MCF 10A (cell line): ENCODE measurements at regions not wholly inside any gene's neighbourhood (a gene's known extent, or its start where the extent isn't known, plus 50 kb on each side); places are given as distances from the start of the nearest gene placed in this dataset.

Experiments used
- BruUV-seq: library from RNA; stranded (reverse); fragments of 400-500 nt; replicated peaks from 2 replicates; lab custom pipeline; 2021; lab: Mats Ljungman, UMichigan
- CTCF ChIA-PET: fragments of 300-600 bp; sonication (Branson Sonifier 250); formaldehyde crosslinking; extraction: SDS; loops from one replicate; lab custom pipeline; 2021; ENCODE audit warnings: antibody characterized with exemption, inconsistent platforms; lab: Yijun Ruan, JAX
- POLR2A ChIA-PET: fragments of 300-600, 350-650 bp; sonication (Branson Sonifier 250); formaldehyde crosslinking; extraction: SDS; loops from one replicate; lab custom pipeline; 2020; ENCODE audit warnings: antibody characterized with exemption, inconsistent platforms; lab: Yijun Ruan, JAX
- DNase-seq: peaks from one replicate; pipeline ENCODE4 v3.0.0-alpha.2; 2018; ENCODE audit not compliant: unreplicated experiment
- H3K27ac Mint-ChIP-seq: one replicate; pipeline ENCODE4 v1.8.0; 2022; ENCODE audit warnings: mild to moderate bottlenecking, low read depth, mixed read lengths; ENCODE audit not compliant: unreplicated experiment
- H3K27me3 Mint-ChIP-seq: one replicate; pipeline ENCODE4 v1.8.0; 2022; ENCODE audit warnings: mixed read lengths; ENCODE audit not compliant: insufficient read depth, unreplicated experiment
- H3K36me3 Mint-ChIP-seq: one replicate; pipeline ENCODE4 v1.8.0; 2022; ENCODE audit warnings: mild to moderate bottlenecking, moderate library complexity, mixed read lengths; ENCODE audit not compliant: insufficient read depth, unreplicated experiment
- H3K4me1 Mint-ChIP-seq: one replicate; pipeline ENCODE4 v1.8.0; 2022; ENCODE audit warnings: mixed read lengths; ENCODE audit not compliant: insufficient read depth, unreplicated experiment
- H3K4me3 Mint-ChIP-seq: one replicate; pipeline ENCODE4 v1.8.0; 2022; ENCODE audit warnings: mild to moderate bottlenecking, moderate library complexity, mixed read lengths; ENCODE audit not compliant: unreplicated experiment
- H3K9me3 Mint-ChIP-seq: one replicate; pipeline ENCODE4 v1.8.0; 2022; ENCODE audit warnings: mixed read lengths; ENCODE audit not compliant: unreplicated experiment
- intact Hi-C: fragments of 100-400 bp; cut with micrococcal nuclease; formaldehyde crosslinking; loops from 2 replicates; pipeline ENCODE4 v1.14.1; 2022
- TF ChIP-seq, protein P1 (sequence below): fragments of 200-600 bp; IDR thresholded peaks from one replicate; pipeline ENCODE4 v1.8.0; 2022; ENCODE audit warnings: antibody characterized with exemption, mild to moderate bottlenecking; ENCODE audit not compliant: unreplicated experiment

DNA sequence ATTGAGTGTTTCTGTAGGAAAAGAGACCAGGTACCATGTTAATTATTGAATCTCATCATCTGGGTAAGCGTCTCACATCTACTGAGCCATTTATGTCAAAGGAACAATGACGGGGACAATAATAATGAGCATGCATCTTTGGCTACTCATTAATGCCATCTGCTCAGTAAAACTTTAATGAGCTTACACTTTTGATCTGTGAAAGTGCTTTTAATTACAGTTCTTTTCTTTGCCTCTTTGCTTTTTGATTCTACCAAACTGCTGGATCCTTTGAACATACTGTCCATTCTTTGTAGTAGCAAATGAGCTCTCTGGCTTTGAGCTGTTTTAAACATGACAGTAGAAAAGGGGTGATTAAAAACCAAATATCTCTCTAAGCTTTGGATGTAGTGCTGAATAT lies 181.2 kb upstream of the IVNS1ABP start:
- BruUV-seq = no TSS peak
- TF ChIP-seq, protein P1, sequence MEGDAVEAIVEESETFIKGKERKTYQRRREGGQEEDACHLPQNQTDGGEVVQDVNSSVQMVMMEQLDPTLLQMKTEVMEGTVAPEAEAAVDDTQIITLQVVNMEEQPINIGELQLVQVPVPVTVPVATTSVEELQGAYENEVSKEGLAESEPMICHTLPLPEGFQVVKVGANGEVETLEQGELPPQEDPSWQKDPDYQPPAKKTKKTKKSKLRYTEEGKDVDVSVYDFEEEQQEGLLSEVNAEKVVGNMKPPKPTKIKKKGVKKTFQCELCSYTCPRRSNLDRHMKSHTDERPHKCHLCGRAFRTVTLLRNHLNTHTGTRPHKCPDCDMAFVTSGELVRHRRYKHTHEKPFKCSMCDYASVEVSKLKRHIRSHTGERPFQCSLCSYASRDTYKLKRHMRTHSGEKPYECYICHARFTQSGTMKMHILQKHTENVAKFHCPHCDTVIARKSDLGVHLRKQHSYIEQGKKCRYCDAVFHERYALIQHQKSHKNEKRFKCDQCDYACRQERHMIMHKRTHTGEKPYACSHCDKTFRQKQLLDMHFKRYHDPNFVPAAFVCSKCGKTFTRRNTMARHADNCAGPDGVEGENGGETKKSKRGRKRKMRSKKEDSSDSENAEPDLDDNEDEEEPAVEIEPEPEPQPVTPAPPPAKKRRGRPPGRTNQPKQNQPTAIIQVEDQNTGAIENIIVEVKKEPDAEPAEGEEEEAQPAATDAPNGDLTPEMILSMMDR = no peak
- H3K27me3 Mint-ChIP-seq = no peaks in the 10 kb centered on the region
- H3K9me3 Mint-ChIP-seq = no peaks in the 10 kb centered on the region
- ChIA-PET CTCF (interaction anchor here (0.6 to 2.5 kb wide), 5 partner anchors 11 to 98 kb away, joined by 3 to 6 read pairs (median 5); no protein-coding TSS in a partner anchor), POLR2A (interaction anchor here (0.8 to 1.0 kb wide), 3 partner anchors 11 to 19 kb away, joined by 3 to 4 read pairs (median 4); no protein-coding TSS in a partner anchor)
- H3K27ac Mint-ChIP-seq = no peak overlapping the region
- intact Hi-C loops = loop anchor here (10.0 kb wide), 1 partner anchor 83 kb away; no protein-coding TSS in a partner anchor
- no peak for DNase-seq
- H3K36me3 Mint-ChIP-seq = no peaks in the 10 kb centered on the region
- H3K4me3 Mint-ChIP-seq = no peak overlapping the region
- H3K4me1 Mint-ChIP-seq = peaks cover 11% of the 10 kb centered on the region

DNA sequence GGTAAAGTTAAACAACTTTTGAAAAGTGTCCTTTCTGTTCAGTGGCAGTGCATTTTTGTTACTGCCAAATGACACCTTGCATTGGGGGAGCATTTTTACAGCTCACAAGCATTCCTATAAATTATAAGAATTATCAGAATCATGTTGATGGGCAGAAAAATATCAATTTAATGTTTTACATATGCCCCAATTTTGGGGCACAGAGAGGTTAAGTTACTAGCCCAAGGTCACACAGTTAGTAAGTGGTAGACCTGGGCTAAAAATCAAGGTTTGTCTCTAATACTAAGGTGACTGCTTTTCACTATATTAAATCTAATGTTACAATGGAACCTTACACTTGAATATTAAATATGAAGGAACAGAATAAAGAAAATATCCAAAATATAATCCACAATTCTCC lies 180.1 kb upstream of the IVNS1ABP start:
- no peaks in the 10 kb centered on the region for H3K36me3 Mint-ChIP-seq
- POLR2A ChIA-PET = no interaction called here
- peaks cover 11% of the 10 kb centered on the region for H3K4me1 Mint-ChIP-seq

DNA sequence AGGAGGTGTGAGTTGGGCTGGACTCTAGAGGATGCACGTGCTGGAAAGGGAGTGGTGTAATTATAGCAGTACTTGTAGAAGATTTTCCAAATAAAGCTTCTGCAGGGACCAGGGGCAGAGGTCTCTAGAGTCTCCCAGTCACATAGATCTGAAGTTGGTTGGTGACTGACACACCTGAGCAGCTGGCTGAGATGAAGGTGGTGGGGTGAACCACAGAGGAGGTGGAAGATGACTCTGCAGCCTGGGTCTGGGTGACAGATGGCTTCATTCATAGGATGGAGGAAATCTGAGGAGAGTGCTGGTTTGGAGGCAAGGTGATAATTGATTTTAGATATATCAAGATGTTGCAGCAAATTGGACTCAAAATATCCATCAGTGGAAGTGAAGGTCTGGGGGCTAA lies 178.9 kb upstream of the IVNS1ABP start:
- intact Hi-C loops = loop anchor here (10.0 kb wide), 1 partner anchor 81 kb away; no protein-coding TSS in a partner anchor
- Mint-ChIP-seq H3K27me3 (no peaks in the 10 kb centered on the region), H3K36me3 (no peaks in the 10 kb centered on the region), H3K9me3 (no peaks in the 10 kb centered on the region), H3K4me1 (peaks cover 11% of the 10 kb centered on the region), H3K27ac (no peak overlapping the region), H3K4me3 (no peak overlapping the region)
- ChIA-PET POLR2A (interaction anchor here (1.5 kb wide), 1 partner anchor 11 kb away, joined by 7 read pairs; no protein-coding TSS in a partner anchor), CTCF (no interaction called here)
- no peak for DNase-seq
- BruUV-seq = no TSS peak
- TF ChIP-seq, protein P1 = no peak

More for the DNA sequence above, 180.1 kb upstream of the IVNS1ABP start:
- H3K4me3 Mint-ChIP-seq = no peak overlapping the region
- no peaks in the 10 kb centered on the region for H3K9me3 Mint-ChIP-seq
- CTCF ChIA-PET = interaction anchor here (0.6 kb wide), 1 partner anchor 283 kb away, joined by 6 read pairs; no protein-coding TSS in a partner anchor
- H3K27ac Mint-ChIP-seq = no peak overlapping the region
- no peaks in the 10 kb centered on the region for H3K27me3 Mint-ChIP-seq
- intact Hi-C loops = loop anchor here (10.0 kb wide), 1 partner anchor 82 kb away; no protein-coding TSS in a partner anchor
- no TSS peak for BruUV-seq
- TF ChIP-seq, protein P1 = no peak
- no peak for DNase-seq

DNA sequence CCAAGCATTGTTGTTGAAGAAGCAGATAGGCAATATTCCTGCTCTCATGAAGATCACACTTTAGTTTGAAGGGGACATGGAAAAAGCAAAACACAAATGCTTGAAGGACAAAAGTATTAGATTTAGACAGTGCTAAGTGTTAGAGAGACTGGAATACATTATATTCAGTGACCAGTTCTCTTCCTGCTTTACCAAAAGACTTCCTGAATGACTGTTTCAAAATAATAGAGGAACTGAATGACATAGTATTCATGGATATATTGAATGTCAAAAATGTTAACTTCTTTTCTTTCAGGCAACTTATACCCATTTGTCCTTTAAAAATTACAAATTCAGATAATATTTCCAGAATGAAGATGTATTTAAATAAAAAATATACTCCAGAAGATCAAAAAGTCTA lies 178.0 kb upstream of the IVNS1ABP start:
- BruUV-seq = no TSS peak
- Mint-ChIP-seq H3K36me3 (no peaks in the 10 kb centered on the region), H3K4me1 (peaks cover 4% of the 10 kb centered on the region), H3K27ac (no peak overlapping the region), H3K4me3 (no peak overlapping the region), H3K9me3 (no peaks in the 10 kb centered on the region), H3K27me3 (no peaks in the 10 kb centered on the region)
- ChIA-PET CTCF (no interaction called here), POLR2A (interaction anchor here (1.5 kb wide), 1 partner anchor 10 kb away, joined by 7 read pairs; no protein-coding TSS in a partner anchor)
- no peak for DNase-seq
- intact Hi-C loops = loop anchor here (10.0 kb wide), 1 partner anchor 80 kb away; no protein-coding TSS in a partner anchor
- TF ChIP-seq, protein P1 = no peak
